Endodermal cell (in vitro differentiated cells): ENCODE measurements at regions not wholly inside any gene's neighbourhood (a gene's known extent, or its start where the extent isn't known, plus 50 kb on each side); places are given as distances from the start of the nearest gene placed in this dataset.

Experiments used
- DNase-seq: peaks from one replicate; pipeline ENCODE4 v3.0.0-alpha.2; 2017
- H3K27ac ChIP-seq: 2 replicates; pipeline ENCODE4 v1.5.1; 2013; ENCODE audit warnings: mild to moderate bottlenecking, low read depth, low read length, moderate library complexity
- H3K27me3 ChIP-seq: 2 replicates; pipeline ENCODE4 v1.6.1; 2013; ENCODE audit warnings: mild to moderate bottlenecking, low read length, moderate library complexity; ENCODE audit not compliant: insufficient read depth, control insufficient read depth, poor library complexity, severe bottlenecking
- H3K36me3 ChIP-seq: 2 replicates; pipeline ENCODE4 v1.7.0; 2013; ENCODE audit warnings: mild to moderate bottlenecking, low read length, moderate library complexity; ENCODE audit not compliant: control insufficient read depth, insufficient read depth
- H3K4me1 ChIP-seq: one replicate; pipeline ENCODE4 v1.7.0; 2013; ENCODE audit warnings: low read length; ENCODE audit not compliant: control insufficient read depth, insufficient read depth
- H3K4me3 ChIP-seq: 2 replicates; pipeline ENCODE4 v1.5.1; 2013; ENCODE audit warnings: mild to moderate bottlenecking, low read length, moderate library complexity
- H3K9ac ChIP-seq: 2 replicates; pipeline ENCODE4 v1.6.1; 2013; ENCODE audit warnings: mild to moderate bottlenecking, low read length, moderate library complexity; ENCODE audit not compliant: poor library complexity, severe bottlenecking; ENCODE audit errors: extremely low read depth
- H3K9me3 ChIP-seq: 2 replicates; pipeline ENCODE4 v1.6.1; 2013; ENCODE audit warnings: mild to moderate bottlenecking, low read length, moderate library complexity; ENCODE audit not compliant: control insufficient read depth
- H3K27ac Mint-ChIP-seq: 2 replicates; pipeline ENCODE4 v1.8.0; 2020; ENCODE audit warnings: mixed read lengths
- H3K27me3 Mint-ChIP-seq: 2 replicates; pipeline ENCODE4 v1.8.0; 2021; ENCODE audit warnings: mild to moderate bottlenecking, mixed read lengths; ENCODE audit not compliant: insufficient read depth
- H3K36me3 Mint-ChIP-seq: 2 replicates; pipeline ENCODE4 v1.8.0; 2020; ENCODE audit warnings: low read depth, mixed read lengths
- H3K4me1 Mint-ChIP-seq: 2 replicates; pipeline ENCODE4 v1.8.0; 2020; ENCODE audit warnings: mixed read lengths
- H3K4me3 Mint-ChIP-seq: 2 replicates; pipeline ENCODE4 v1.8.0; 2020; ENCODE audit warnings: mild to moderate bottlenecking, moderate library complexity, mixed read lengths
- H3K9me3 Mint-ChIP-seq: 2 replicates; pipeline ENCODE4 v1.8.0; 2020; ENCODE audit warnings: mild to moderate bottlenecking, mixed read lengths
- CTCF ChIP-seq: fragments of 200-600 bp; sonication (generic); conservative IDR thresholded peaks from 2 replicates; pipeline ENCODE4 v1.5.0; 2021; ENCODE audit warnings: antibody characterized with exemption, mild to moderate bottlenecking
- WGBS, 2 experiments: methylation state at CpG; one replicate each; pipeline versions ENCODE4 v1.1.5 to v1.1.7; 2013; ENCODE audit warnings: missing lambda C conversion rate in 2 of 2, mixed read lengths in 1 of 2; ENCODE audit not compliant: insufficient coverage in 1 of 2, insufficient read length in 1 of 2; 5-methylcytosine and 5-hydroxymethylcytosine counted together

GRCh38 chr10:130430291-130430690 lies 294.1 kb downstream of the GLRX3 start:
- Mint-ChIP-seq H3K4me3 (no peak overlapping the region), H3K9me3 (peaks cover 7% of the 10 kb centered on the region), H3K27me3 (no peaks in the 10 kb centered on the region), H3K27ac (no peak overlapping the region), H3K36me3 (no peaks in the 10 kb centered on the region), H3K4me1 (no peaks in the 10 kb centered on the region)
- no peak overlapping the region for H3K9ac ChIP-seq
- no peak overlapping the region for H3K27ac ChIP-seq
- no peak overlapping the region for H3K4me3 ChIP-seq
- DNase-seq: peak; percentile 8
- no peaks in the 10 kb centered on the region for H3K27me3 ChIP-seq
- no peaks in the 10 kb centered on the region for H3K9me3 ChIP-seq
- no peaks in the 10 kb centered on the region for H3K36me3 ChIP-seq
- WGBS, 2 experiments: 80% methylated on average over 2 to 4 of the region's 4 CpGs
- no peaks in the 10 kb centered on the region for H3K4me1 ChIP-seq
- TF ChIP-seq CTCF: no peak

- no peaks in the 10 kb centered on the region for H3K27me3 Mint-ChIP-seq
- H3K27ac Mint-ChIP-seq: no peak overlapping the region
Observed at GRCh38 chr10:130430852-130431704, 294.9 kb downstream of the GLRX3 start.

GRCh38 chr10:130432271-130432670 lies 296.1 kb downstream of the GLRX3 start:
- Mint-ChIP-seq H3K4me3 (no peak overlapping the region), H3K4me1 (no peaks in the 10 kb centered on the region), H3K9me3 (peaks cover 7% of the 10 kb centered on the region), H3K36me3 (no peaks in the 10 kb centered on the region), H3K27ac (no peak overlapping the region), H3K27me3 (no peaks in the 10 kb centered on the region)
- Histone ChIP-seq H3K4me3 (no peak overlapping the region), H3K9ac (no peak overlapping the region), H3K27ac (no peak overlapping the region), H3K36me3 (no peaks in the 10 kb centered on the region), H3K9me3 (no peaks in the 10 kb centered on the region), H3K4me1 (no peaks in the 10 kb centered on the region), H3K27me3 (no peaks in the 10 kb centered on the region)
- no peak for TF ChIP-seq CTCF
- 90 to 100% methylated on average over 6 to 7 of the region's 7 CpGs for WGBS, 2 experiments
- DNase-seq: no peak

More at GRCh38 chr10:130430852-130431704, 294.9 kb downstream of the GLRX3 start:
- Histone ChIP-seq H3K27me3 (no peaks in the 10 kb centered on the region), H3K36me3 (no peaks in the 10 kb centered on the region), H3K27ac (no peak overlapping the region), H3K9ac (no peak overlapping the region), H3K4me3 (no peak overlapping the region), H3K9me3 (no peaks in the 10 kb centered on the region), H3K4me1 (no peaks in the 10 kb centered on the region)
- H3K36me3 Mint-ChIP-seq: no peaks in the 10 kb centered on the region
- DNase-seq: peak; percentile 11
- H3K9me3 Mint-ChIP-seq: peaks cover 7% of the 10 kb centered on the region
- 93 to 98% methylated on average over 8 to 15 of the region's 15 CpGs for WGBS, 2 experiments
- H3K4me3 Mint-ChIP-seq: no peak overlapping the region
- no peak for TF ChIP-seq CTCF
- H3K4me1 Mint-ChIP-seq: no peaks in the 10 kb centered on the region
